ENCODE measurements at regions not wholly inside any gene's neighbourhood (a gene's known extent, or its start where the extent isn't known, plus 50 kb on each side); places are given as distances from the start of the nearest gene placed in this dataset.
"Not testable (repeated sequence)": the region's sequence is repeated elsewhere in the genome, so short reads cannot be mapped to it uniquely, and the experiment has no call there.

- no peak for DNase-seq
Observed at GRCh38 chr2:106257135-106257534, 63.0 kb upstream of the UXS1 start.

DNA sequence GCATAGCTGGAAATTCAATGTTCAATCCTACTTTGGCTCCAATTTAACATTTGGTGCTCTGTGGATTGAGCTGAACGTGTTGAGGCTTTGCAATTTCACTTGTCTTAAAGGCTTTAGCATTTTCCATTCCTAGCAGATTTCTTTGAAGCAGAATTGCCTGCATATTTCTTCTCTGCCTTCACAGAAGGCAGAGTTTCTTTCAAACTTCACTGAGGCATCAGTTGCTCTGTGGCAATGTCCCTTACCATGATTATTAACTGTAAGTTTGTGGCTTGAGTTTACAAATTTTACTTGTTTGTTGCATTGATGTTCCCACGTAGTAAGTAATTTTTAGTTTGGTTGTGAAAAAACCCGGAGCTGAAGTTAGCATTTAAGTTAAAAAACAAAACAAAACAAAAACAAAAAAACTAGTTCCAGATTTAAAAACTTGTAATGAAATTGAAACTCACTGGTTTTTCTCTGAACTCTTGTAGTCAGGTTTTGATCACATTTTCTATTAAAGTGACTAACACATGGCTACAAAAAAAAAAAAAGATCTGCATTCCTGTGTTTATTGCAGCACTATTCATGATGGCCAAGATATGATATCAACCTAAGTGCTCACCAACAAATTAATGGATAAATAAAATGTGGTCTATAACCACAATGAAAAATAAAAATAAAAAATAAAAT, 55.2 kb upstream of the UXS1 start:
- DNase-seq, result not testable (repeated sequence)

- DNase-seq, result peak; percentile 40
Observed at GRCh38 chr2:106248548-106249151, 54.5 kb upstream of the UXS1 start.
